Activated CD8-positive, alpha-beta T cell treated with anti-CD3 and anti-CD28 coated beads for 36 hours (primary cell): ENCODE measurements at regions not wholly inside any gene's neighbourhood (a gene's known extent, or its start where the extent isn't known, plus 50 kb on each side); places are given as distances from the start of the nearest gene placed in this dataset.

Experiments
- ATAC-seq: fragments of 200-7000 bp; cut with Tn5 transposase; one replicate; pipeline ENCODE4 v1.10.0; 2021; ENCODE audit warnings: mild to moderate bottlenecking, moderate library complexity
- CTCF ChIA-PET: fragments of 350-600 bp; sonication (Branson Sonifier 250); formaldehyde crosslinking; loops from one replicate; lab custom pipeline; 2021; ENCODE audit warnings: antibody characterized with exemption; lab: Charles Lee
- POLR2A ChIA-PET: fragments of 350-600 bp; sonication (Branson Sonifier 250); formaldehyde crosslinking; loops from one replicate; lab custom pipeline; 2021; ENCODE audit warnings: antibody characterized with exemption; lab: Charles Lee
- DNase-seq: peaks from one replicate; pipeline ENCODE4 v3.0.0-alpha.2; 2020
- H3K27ac Mint-ChIP-seq: one replicate; pipeline ENCODE4 v1.8.0; 2021; ENCODE audit warnings: mild to moderate bottlenecking, mixed read lengths
- H3K27me3 Mint-ChIP-seq: one replicate; pipeline ENCODE4 v1.8.0; 2021; ENCODE audit warnings: mixed read lengths
- H3K36me3 Mint-ChIP-seq: one replicate; pipeline ENCODE4 v1.8.0; 2021; ENCODE audit warnings: low read depth, mixed read lengths
- H3K4me1 Mint-ChIP-seq: one replicate; pipeline ENCODE4 v1.8.0; 2021; ENCODE audit warnings: low read depth, mixed read lengths
- H3K4me3 Mint-ChIP-seq: one replicate; pipeline ENCODE4 v1.8.0; 2021; ENCODE audit warnings: mild to moderate bottlenecking, moderate library complexity, mixed read lengths
- H3K9me3 Mint-ChIP-seq: one replicate; pipeline ENCODE4 v1.8.0; 2021; ENCODE audit warnings: mixed read lengths
- CTCF ChIP-seq: fragments of 200-600 bp; IDR thresholded peaks from one replicate; pipeline ENCODE4 v1.8.0; 2022; ENCODE audit warnings: antibody characterized with exemption, mild to moderate bottlenecking
- intact Hi-C: fragments of 100-400 bp; cut with micrococcal nuclease; formaldehyde crosslinking; loops from one replicate; pipeline ENCODE4 v1.10.0; 2022

GRCh38 chr12:111298582-111299436 lies 70.1 kb downstream of the PHETA1 start:
- Mint-ChIP-seq H3K4me1 (no peaks in the 10 kb centered on the region), H3K36me3 (no peaks in the 10 kb centered on the region), H3K9me3 (no peaks in the 10 kb centered on the region), H3K4me3 (no peak overlapping the region), H3K27me3 (peaks cover 3% of the 10 kb centered on the region), H3K27ac (no peak overlapping the region)
- peak; percentile 82 for TF ChIP-seq CTCF
- DNase-seq (peak; percentile 69), ATAC-seq (peak; percentile 66)
- POLR2A ChIA-PET, result no interaction called here
- CTCF ChIA-PET, result interaction anchor here (0.6 to 3.8 kb wide), 33 partner anchors 8 to 404 kb away, joined by 3 to 23 read pairs (median 4); no protein-coding TSS in a partner anchor
- intact Hi-C loops, result no loop called here

- CTCF ChIA-PET, result interaction anchor here (0.6 to 3.8 kb wide), 21 partner anchors 8 to 404 kb away, joined by 3 to 23 read pairs (median 4); no protein-coding TSS in a partner anchor
- TF ChIP-seq CTCF, result no peak
- no peaks in the 10 kb centered on the region for H3K4me1 Mint-ChIP-seq
- no peak overlapping the region for H3K27ac Mint-ChIP-seq
- no peak for DNase-seq
- H3K27me3 Mint-ChIP-seq, result peaks cover 3% of the 10 kb centered on the region
- H3K36me3 Mint-ChIP-seq, result no peaks in the 10 kb centered on the region
- POLR2A ChIA-PET, result no interaction called here
- H3K9me3 Mint-ChIP-seq, result no peaks in the 10 kb centered on the region
- intact Hi-C loops, result no loop called here
- no peak overlapping the region for H3K4me3 Mint-ChIP-seq
- no peak for ATAC-seq
Measured at GRCh38 chr12:111297703-111298426, 71.0 kb downstream of the PHETA1 start.

- intact Hi-C loops, result no loop called here
- H3K4me1 Mint-ChIP-seq, result no peaks in the 10 kb centered on the region
- no peaks in the 10 kb centered on the region for H3K9me3 Mint-ChIP-seq
- POLR2A ChIA-PET, result no interaction called here
- H3K27me3 Mint-ChIP-seq, result peaks cover 3% of the 10 kb centered on the region
- no peak for ATAC-seq
- no peak overlapping the region for H3K27ac Mint-ChIP-seq
- no peaks in the 10 kb centered on the region for H3K36me3 Mint-ChIP-seq
- no peak for DNase-seq
- no peak overlapping the region for H3K4me3 Mint-ChIP-seq
- TF ChIP-seq CTCF, result no peak
- CTCF ChIA-PET, result no interaction called here
Measured at GRCh38 chr12:111296906-111297463, 71.9 kb downstream of the PHETA1 start.

- H3K27ac Mint-ChIP-seq, result no peak overlapping the region
- ChIA-PET POLR2A (no interaction called here), CTCF (no interaction called here)
- H3K9me3 Mint-ChIP-seq, result no peaks in the 10 kb centered on the region
- no peak for DNase-seq
- peaks cover 3% of the 10 kb centered on the region for H3K27me3 Mint-ChIP-seq
- no peak for TF ChIP-seq CTCF
- no peaks in the 10 kb centered on the region for H3K4me1 Mint-ChIP-seq
- intact Hi-C loops, result no loop called here
- H3K4me3 Mint-ChIP-seq, result no peak overlapping the region
- no peak for ATAC-seq
- H3K36me3 Mint-ChIP-seq, result no peaks in the 10 kb centered on the region
Measured at GRCh38 chr12:111295176-111295575, 73.7 kb downstream of the PHETA1 start.
